GM19239 (cell line): ENCODE measurements at regions not wholly inside any gene's neighbourhood (a gene's known extent, or its start where the extent isn't known, plus 50 kb on each side); places are given as distances from the start of the nearest gene placed in this dataset.
A peak's percentile ranks its signal among the peaks of the same experiment; 100 is the strongest.
"Not testable (repeated sequence)": the region's sequence is repeated elsewhere in the genome, so short reads cannot be mapped to it uniquely, and the experiment has no call there.

Experiments used
- DNase-seq: peaks from one replicate; pipeline ENCODE4 v3.0.0; 2011; ENCODE audit warnings: low spot score; ENCODE audit not compliant: insufficient read length
- FAIRE-seq: peaks from 2 replicates; lab custom pipeline; 2011; peaks lifted over from hg19 to GRCh38; lab: Jason Lieb, UNC

DNA sequence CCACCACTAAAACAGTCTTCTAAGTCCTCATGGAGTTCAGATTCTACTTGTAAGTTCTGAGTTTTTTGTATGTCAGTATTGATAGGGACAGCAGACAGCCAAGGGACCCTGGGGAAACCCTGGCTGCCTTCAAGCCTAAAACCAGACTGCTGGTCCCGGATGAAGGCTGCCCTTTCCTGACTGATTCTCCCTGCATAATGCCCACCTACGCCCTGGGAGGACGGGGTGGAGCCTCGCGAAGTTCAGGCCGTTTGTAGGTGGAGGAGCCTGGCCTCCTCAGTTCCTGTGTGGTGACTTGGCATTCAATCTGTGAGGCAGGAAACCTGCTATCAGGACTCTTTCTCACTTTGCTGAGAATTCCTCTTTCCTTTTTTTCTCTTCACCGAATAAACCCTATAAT, 120.3 kb upstream of the LGSN start:
- no peak for DNase-seq
- no peak for FAIRE-seq

DNA sequence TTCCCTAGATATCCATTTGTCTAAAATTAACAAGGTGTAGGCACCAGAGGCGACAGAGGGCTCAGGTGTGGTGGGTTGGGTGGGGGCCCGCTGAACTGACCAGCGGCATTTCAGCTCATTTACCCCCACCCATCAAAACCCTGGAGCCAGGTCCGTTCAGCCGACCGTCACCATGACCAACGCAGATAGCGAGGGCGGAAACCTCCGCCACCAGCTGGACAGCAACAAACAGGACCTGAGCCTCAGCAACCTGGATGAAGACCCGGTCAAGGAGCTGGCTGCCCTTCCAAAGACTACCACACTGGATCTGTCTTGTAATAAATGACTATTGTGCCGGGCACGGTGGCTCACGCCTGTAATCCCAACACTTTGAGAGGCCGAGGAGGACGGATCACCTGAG, 120.8 kb upstream of the LGSN start:
- FAIRE-seq (no peak), DNase-seq (no peak)

GRCh38 chr6:63441266-63441956, 121.6 kb upstream of the LGSN start:
- FAIRE-seq: no peak
- DNase-seq: no peak

DNA sequence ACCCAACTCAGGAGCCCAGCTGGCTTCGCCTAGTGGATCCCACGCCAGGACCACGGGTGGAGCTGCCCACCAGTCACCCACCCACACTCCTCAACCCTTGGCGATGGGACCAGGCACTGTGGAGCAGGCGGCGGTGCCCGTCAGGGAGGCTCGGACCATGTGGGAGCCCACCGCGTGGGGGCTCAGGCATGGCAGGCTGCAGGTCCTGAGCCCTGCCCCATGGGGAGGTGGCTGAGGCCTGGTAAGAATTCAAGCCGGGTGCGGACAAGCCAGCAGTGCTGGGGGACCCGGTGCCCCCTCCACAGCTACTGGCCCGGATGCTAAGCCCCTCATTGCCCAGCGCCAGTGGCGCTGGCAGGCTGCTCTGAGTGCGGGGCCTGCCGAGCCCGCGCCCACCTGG, 123.1 kb upstream of the LGSN start:
- FAIRE-seq (no peak), DNase-seq (no peak)

GRCh38 chr6:63444768-63445167, 125.0 kb upstream of the LGSN start:
- no peak for DNase-seq
- no peak for FAIRE-seq

DNA sequence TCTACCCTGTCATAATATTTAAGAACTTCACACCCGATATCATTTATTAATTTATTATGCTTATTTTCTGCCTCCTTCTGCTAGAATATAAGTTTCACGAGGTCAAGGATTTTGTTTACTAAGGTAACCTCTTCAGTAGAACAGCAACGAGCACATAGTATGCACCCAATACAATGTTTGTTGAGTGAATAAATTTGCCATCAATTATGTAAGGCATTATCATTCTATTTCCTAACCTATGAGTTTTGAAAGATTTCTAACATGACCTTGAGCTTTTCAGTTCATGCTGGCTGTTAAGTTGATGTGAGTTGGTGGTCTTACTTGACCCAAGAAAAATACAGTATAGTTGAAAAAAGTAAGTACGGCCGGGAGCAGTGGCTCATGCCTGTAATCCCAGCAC, 125.9 kb upstream of the LOC128125822 start:
- FAIRE-seq: no peak
- no peak for DNase-seq

- DNase-seq (no peak), FAIRE-seq (no peak)
Observed at GRCh38 chr6:63447134-63447533, 125.1 kb upstream of the LOC128125822 start.

GRCh38 chr6:63448229-63448628, 124.1 kb upstream of the LOC128125822 start:
- no peak for FAIRE-seq

DNA sequence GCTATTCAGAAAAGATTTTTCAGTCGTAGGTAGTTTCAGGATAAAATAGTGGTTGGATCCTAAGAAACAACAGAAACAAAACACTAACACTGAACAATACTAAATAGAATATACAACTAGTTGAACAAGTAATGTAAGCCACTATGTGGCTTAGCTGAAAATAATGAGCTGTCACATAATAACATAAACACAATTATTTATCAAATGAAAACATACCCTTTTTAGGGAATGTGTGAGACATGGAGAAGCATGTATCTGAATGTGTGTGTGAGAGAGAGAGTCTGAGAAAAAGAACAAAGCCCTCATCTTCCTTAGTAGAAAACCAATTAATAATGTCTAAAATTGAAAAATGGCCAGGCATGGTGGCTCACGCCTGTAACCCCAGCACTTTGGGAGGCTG, 122.6 kb upstream of the LOC128125822 start:
- DNase-seq (no peak), FAIRE-seq (no peak)

More at GRCh38 chr6:63448229-63448628, 124.1 kb upstream of the LOC128125822 start:
- DNase-seq: no peak

DNA sequence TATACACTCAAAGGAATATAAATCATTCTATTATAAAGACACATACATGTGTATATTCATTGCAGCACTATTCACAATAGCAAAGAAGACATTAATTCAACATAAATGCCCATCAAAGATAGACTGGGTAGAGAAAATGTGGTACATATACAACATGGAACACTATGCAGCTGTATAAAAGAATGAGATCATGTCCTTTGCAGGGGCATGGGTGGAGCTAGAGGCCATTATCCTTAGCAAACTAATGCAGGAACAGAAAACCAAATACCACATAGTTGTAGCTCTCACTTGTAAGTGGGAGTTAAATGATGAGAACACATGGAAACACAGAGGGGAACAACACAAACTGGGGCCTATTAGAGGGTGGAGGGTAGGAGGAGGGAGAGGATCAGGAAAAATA, 121.0 kb upstream of the LOC128125822 start:
- FAIRE-seq (peak; percentile 72), DNase-seq (no peak)

- no peak for FAIRE-seq
- no peak for DNase-seq
Observed at GRCh38 chr6:63452125-63452524, 120.2 kb upstream of the LOC128125822 start.

DNA sequence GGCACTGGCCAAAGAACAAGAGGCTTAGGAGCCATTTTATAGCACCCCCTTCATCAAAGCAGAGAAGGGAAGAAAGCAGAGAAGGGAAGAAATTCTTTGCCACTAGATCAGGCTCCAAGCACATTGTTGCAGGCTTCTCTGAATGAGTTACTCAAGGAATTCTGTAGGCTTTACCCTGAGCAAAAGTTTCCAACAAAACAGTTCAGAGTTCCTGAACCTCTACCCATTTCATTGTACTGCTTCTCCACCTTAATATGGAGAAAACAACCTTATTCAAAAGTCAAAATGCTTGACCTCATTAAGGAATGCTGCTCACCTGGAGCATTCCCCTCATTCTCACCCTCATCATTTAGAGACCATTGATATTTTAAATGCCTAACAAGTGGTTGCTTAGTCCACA, 115.5 kb upstream of the LOC128125822 start:
- DNase-seq (no peak), FAIRE-seq (no peak)

- FAIRE-seq (peak; percentile 55), DNase-seq (peak; percentile 14)
Observed at GRCh38 chr6:63458480-63459115, 113.7 kb upstream of the LOC128125822 start.

- DNase-seq: no peak
- no peak for FAIRE-seq
Observed at GRCh38 chr6:63459814-63460213, 112.5 kb upstream of the LOC128125822 start.

DNA sequence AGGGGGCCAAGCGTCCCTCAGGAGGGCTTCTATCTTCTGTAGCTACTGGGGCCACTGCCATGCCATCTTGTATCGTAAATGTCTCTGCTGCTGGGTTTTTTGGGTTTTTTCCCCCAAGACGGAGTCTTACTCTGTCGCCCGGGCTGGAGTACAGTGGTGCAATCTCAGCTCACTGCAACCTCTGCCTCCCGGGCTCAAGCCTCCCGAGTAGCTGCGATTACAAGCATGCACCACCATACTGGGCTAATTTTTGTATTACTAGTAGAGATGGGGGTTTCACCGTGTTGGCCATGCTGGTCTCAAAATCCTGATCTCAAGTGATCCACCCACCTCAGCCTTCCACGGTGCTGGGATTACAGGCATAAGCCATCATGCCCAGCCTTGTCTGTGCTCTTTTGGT, 111.3 kb upstream of the LOC128125822 start:
- DNase-seq: no peak
- FAIRE-seq: no peak

- FAIRE-seq (no peak), DNase-seq (no peak)
Observed at GRCh38 chr6:63464060-63464459, 108.2 kb upstream of the LOC128125822 start.

DNA sequence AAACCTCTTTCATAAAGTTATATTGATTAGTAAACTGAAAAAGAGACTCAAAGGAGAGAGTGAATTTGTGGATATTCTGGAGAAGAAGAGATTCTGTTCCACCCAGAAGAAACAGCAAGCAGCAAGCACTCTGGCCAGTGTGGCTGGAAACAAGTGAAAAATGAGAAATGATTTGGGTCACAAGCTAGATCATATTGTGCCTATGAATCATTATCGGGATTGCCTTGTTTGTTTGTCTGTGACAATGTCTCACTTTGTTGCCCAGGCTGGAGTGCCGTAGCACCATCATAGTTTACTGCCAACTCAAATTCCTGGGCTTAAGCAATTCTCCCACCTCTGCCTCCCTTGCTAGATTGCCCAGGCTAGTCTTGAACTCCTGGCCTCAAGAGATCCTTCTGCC, 106.5 kb upstream of the LOC128125822 start:
- DNase-seq (no peak), FAIRE-seq (no peak)

DNA sequence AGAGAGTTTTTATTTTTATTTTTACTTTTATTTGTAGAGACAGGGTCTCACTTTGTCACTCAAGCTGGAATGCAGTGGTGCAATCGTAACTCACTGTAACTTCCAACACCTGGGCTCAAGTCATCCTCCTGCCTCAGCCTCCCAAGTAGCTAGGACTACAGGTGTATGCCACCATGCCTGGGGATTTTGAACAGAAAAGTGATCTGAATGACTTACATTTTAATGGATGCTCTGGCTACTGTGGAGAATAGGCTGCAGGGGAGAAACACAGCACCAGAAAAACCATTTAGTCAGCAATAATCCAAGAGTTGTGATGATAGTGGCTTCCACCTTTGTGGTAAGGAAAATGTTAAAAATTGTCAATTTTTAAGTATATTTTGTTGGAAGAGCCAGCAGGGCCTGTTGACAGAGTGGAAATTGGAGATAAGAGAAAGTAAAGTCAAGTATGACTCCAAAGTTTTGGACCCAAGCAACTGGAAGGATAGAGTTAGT, 106.0 kb upstream of the LOC128125822 start:
- DNase-seq (no peak), FAIRE-seq (no peak)

DNA sequence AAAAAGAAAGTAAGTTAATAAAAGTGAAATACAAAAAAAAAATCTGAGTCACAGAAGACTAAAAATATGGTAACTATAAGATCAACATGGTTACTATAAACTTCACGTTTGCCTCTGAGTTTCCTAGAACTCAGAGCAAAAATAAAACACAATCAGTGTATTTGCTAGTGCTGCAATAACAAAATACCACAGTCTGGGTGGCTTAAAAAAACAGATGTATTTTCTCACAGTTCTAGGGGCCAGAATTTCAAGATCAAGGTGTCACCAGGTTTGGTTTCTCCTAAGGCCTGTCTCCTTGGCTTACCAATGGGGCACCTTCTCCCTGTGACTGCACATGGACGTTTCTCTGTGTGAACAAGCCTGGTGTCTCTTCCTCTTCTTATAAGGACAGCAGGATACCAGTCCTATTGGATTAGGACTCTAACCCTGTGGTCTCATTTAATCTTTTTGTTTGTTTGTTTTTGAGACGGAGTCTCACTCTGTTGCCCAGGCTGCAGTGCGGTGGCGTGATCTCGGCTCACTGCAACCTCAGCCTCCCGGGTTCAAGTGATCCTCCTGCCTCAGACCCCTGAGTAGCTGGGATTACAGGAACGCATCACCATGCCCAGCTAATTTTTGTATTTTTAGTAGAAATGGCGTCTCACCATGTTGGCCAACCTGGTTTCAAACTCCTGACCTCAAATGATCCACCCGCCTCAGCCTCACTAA, 104.9 kb upstream of the LOC128125822 start:
- FAIRE-seq (no peak), DNase-seq (no peak)

DNA sequence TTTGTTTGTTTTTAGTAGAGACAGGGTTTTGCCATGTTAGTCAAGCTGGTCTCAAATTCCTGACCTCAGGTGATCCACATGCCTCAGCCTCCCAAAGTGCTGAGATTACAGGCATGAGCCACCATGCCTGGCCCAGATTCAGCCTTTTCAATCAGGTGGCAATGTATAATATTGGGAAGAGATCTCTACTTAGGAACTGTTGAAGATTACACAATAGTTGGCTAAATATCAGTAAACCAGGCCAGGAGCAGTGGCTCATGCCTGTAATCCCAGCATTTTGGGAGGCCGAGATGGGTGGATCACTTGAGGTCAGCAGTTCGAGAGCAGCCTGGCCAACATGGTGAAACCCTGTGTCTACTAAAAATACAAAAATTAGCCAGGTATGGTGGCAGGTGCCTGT, 101.1 kb upstream of the LOC128125822 start:
- FAIRE-seq: not testable (repeated sequence)

GRCh38 chr6:63471654-63472053, 100.6 kb upstream of the LOC128125822 start:
- DNase-seq (no peak), FAIRE-seq (no peak)

More for the DNA sequence above, 101.1 kb upstream of the LOC128125822 start:
- DNase-seq: not testable (repeated sequence)
